ENCODE measurements at regions not wholly inside any gene's neighbourhood (a gene's known extent, or its start where the extent isn't known, plus 50 kb on each side); places are given as distances from the start of the nearest gene placed in this dataset.

GRCh38 chr11:32328392-32328791 lies 106.9 kb downstream of the WT1 start:
- Histone ChIP-seq H3K27ac (no peak overlapping the region), H3K4me3 (no peak overlapping the region), H3K4me1 (replicated peaks in 1 of 2) (no peaks in the 10 kb centered on the region)
- in situ Hi-C loops (cut with MboI; ENCODE audit: low pct_unique_long_range_greater_than_20kb in 2 of 9, low sequenced_read_pairs in 9 of 9, unreplicated experiment in 9 of 9) = loop anchor here in 1 of 9 experiments (10.0 kb wide), 1 partner anchor 466 kb away; the partner anchor contains the start of gene CCDC73
- WGBS, 10 experiments = 0 to 100% (median 62%) methylated on average over 1 of the region's 1 CpG; no CpG with 5 or more reads in 3 of the 10 experiments
- ATAC-seq (replicated peaks in 6 of 8) = no peak

GRCh38 chr11:32331098-32331497 lies 104.2 kb downstream of the WT1 start:
- Histone ChIP-seq H3K4me3 (no peak overlapping the region), H3K27ac (no peak overlapping the region), H3K4me1 (replicated peaks in 1 of 2) (no peaks in the 10 kb centered on the region)
- in situ Hi-C loops (cut with MboI; ENCODE audit: low pct_unique_long_range_greater_than_20kb in 2 of 9, low sequenced_read_pairs in 9 of 9, unreplicated experiment in 9 of 9) = no loop called here
- 0 to 91% (median 77%) methylated on average over 1 to 9 of the region's 10 CpGs; no CpG with 5 or more reads in 4 of the 10 experiments for WGBS, 10 experiments
- ATAC-seq (replicated peaks in 6 of 8) = no peak

GRCh38 chr11:32331792-32332191 lies 103.5 kb downstream of the WT1 start:
- no peak overlapping the region for H3K4me3 ChIP-seq
- 0 to 100% (median 67%) methylated on average over 1 of the region's 1 CpG; no CpG with 5 or more reads in 3 of the 10 experiments for WGBS, 10 experiments
- no peak overlapping the region for H3K27ac ChIP-seq
- in situ Hi-C loops (cut with MboI; ENCODE audit: low pct_unique_long_range_greater_than_20kb in 2 of 9, low sequenced_read_pairs in 9 of 9, unreplicated experiment in 9 of 9) = no loop called here
- no peak for ATAC-seq (replicated peaks in 6 of 8)
- H3K4me1 ChIP-seq (replicated peaks in 1 of 2) = no peaks in the 10 kb centered on the region

GRCh38 chr11:32332990-32333319 lies 102.4 kb downstream of the WT1 start:
- Histone ChIP-seq H3K27ac (no peak overlapping the region), H3K4me1 (replicated peaks in 1 of 2) (no peaks in the 10 kb centered on the region), H3K4me3 (no peak overlapping the region)
- WGBS, 10 experiments = 11 to 100% (median 58%) methylated on average over 1 to 10 of the region's 14 CpGs
- in situ Hi-C loops (cut with MboI; ENCODE audit: low pct_unique_long_range_greater_than_20kb in 2 of 9, low sequenced_read_pairs in 9 of 9, unreplicated experiment in 9 of 9) = no loop called here
- peak in 3 of 8 experiments; percentile 13 to 52 (median 16) for ATAC-seq (replicated peaks in 6 of 8)

GRCh38 chr11:32333320-32333991 lies 101.9 kb downstream of the WT1 start:
- in situ Hi-C loops (cut with MboI; ENCODE audit: low pct_unique_long_range_greater_than_20kb in 2 of 9, low sequenced_read_pairs in 9 of 9, unreplicated experiment in 9 of 9) = no loop called here
- WGBS, 10 experiments = 7 to 35% (median 35%) methylated on average over 3 to 13 of the region's 57 CpGs; no CpG with 5 or more reads in 7 of the 10 experiments

GRCh38 chr11:32334822-32335221 lies 100.5 kb downstream of the WT1 start:
- 20 to 100% (median 91%) methylated on average over 2 to 8 of the region's 8 CpGs; no CpG with 5 or more reads in 5 of the 10 experiments for WGBS, 10 experiments
- no peak overlapping the region for H3K27ac ChIP-seq
- H3K4me1 ChIP-seq (replicated peaks in 1 of 2) = no peaks in the 10 kb centered on the region
- in situ Hi-C loops (cut with MboI; ENCODE audit: low pct_unique_long_range_greater_than_20kb in 2 of 9, low sequenced_read_pairs in 9 of 9, unreplicated experiment in 9 of 9) = no loop called here
- H3K4me3 ChIP-seq = no peak overlapping the region
- ATAC-seq (replicated peaks in 6 of 8) = peak in 1 of 8 experiments; percentile 37

More at GRCh38 chr11:32333320-32333991, 101.9 kb downstream of the WT1 start:
- Histone ChIP-seq H3K4me3 (peak overlapping the region in 2 of 5 donors; percentile 4 to 24), H3K27ac (no peak overlapping the region), H3K4me1 (replicated peaks in 1 of 2) (no peaks in the 10 kb centered on the region)
- ATAC-seq (replicated peaks in 6 of 8) = peak in 7 of 8 experiments; percentile 31 to 94 (median 85)
